A673 (cell line): ENCODE measurements at regions not wholly inside any gene's neighbourhood (a gene's known extent, or its start where the extent isn't known, plus 50 kb on each side); places are given as distances from the start of the nearest gene placed in this dataset.
A peak's percentile ranks its signal among the peaks of the same experiment; 100 is the strongest.

ENCODE experiments used
- BruUV-seq: library from RNA; stranded (reverse); fragments of 400-500 nt; replicated peaks from 2 replicates; lab custom pipeline; 2021; lab: Mats Ljungman, UMichigan
- CTCF ChIA-PET: fragments of 300-600 bp; sonication (Branson Sonifier 250); formaldehyde crosslinking; loops from one replicate; lab custom pipeline; 2022; ENCODE audit warnings: antibody characterized with exemption; lab: Charles Lee
- POLR2A ChIA-PET: fragments of 300-600 bp; sonication (Branson Sonifier 250); formaldehyde crosslinking; loops from one replicate; lab custom pipeline; 2022; ENCODE audit warnings: antibody characterized with exemption; ENCODE audit not compliant: low non-redundant PET; lab: Charles Lee
- DNase-seq: peaks from one replicate; pipeline ENCODE4 v3.0.0-alpha.2; 2015; ENCODE audit warnings: low spot score
- H3K27ac ChIP-seq: fragments of 200-600 bp; sonication (generic); 2 replicates; pipeline ENCODE4 v1.5.1; 2016; ENCODE audit warnings: mixed run types, low read depth, mild to moderate bottlenecking, mixed read lengths, antibody characterized with exemption, low read length; ENCODE audit not compliant: poor library complexity, severe bottlenecking
- H3K27me3 ChIP-seq: fragments of 200-600 bp; sonication (generic); replicated peaks from 2 replicates; pipeline ENCODE4 v1.6.1; 2017; ENCODE audit warnings: mixed run types, low read depth, mild to moderate bottlenecking, mixed read lengths, antibody characterized with exemption, low read length; ENCODE audit not compliant: insufficient read depth, poor library complexity
- H3K36me3 ChIP-seq: fragments of 200-600 bp; sonication (generic); 2 replicates; pipeline ENCODE4 v1.6.1; 2016; ENCODE audit warnings: mixed run types, mild to moderate bottlenecking, mixed read lengths, antibody characterized with exemption, low read length; ENCODE audit not compliant: insufficient read depth, poor library complexity, severe bottlenecking
- H3K4me1 ChIP-seq: fragments of 200-600 bp; sonication (generic); 2 replicates; pipeline ENCODE4 v1.6.1; 2017; ENCODE audit warnings: mixed run types, mild to moderate bottlenecking, mixed read lengths, antibody characterized with exemption, low read length; ENCODE audit not compliant: insufficient read depth, poor library complexity, severe bottlenecking
- H3K4me3 ChIP-seq: fragments of 200-600 bp; sonication (generic); 2 replicates; pipeline ENCODE4 v1.5.1; 2016; ENCODE audit warnings: low read depth, mixed run types, mild to moderate bottlenecking, mixed read lengths, low read length; ENCODE audit not compliant: poor library complexity, severe bottlenecking
- H3K9me3 ChIP-seq: fragments of 200-600 bp; sonication (generic); 2 replicates; pipeline ENCODE4 v1.6.1; 2016; ENCODE audit warnings: mixed run types, low read depth, mild to moderate bottlenecking, mixed read lengths, antibody characterized with exemption, low read length; ENCODE audit not compliant: poor library complexity, severe bottlenecking
- EZH2 ChIP-seq: fragments of 200-600 bp; sonication (generic); IDR thresholded peaks from 2 replicates; pipeline ENCODE4 v1.6.1; 2017; ENCODE audit warnings: borderline replicate concordance, low read depth, mild to moderate bottlenecking, mixed read lengths, antibody characterized with exemption, low read length; ENCODE audit not compliant: poor library complexity, severe bottlenecking
- intact Hi-C: fragments of 100-400 bp; cut with micrococcal nuclease; formaldehyde crosslinking; loops from one replicate; pipeline ENCODE4 v1.10.0; 2022; ENCODE audit not compliant: unreplicated experiment
- TF ChIP-seq, protein P1 (sequence below): fragments of 300-800, 200-600 bp; sonication (generic); conservative IDR thresholded peaks from 2 replicates; pipeline ENCODE4 v1.5.1; 2017; ENCODE audit warnings: low read depth, mild to moderate bottlenecking, antibody characterized with exemption, low read length, moderate library complexity, mixed read lengths

GRCh38 chr4:156596026-156596425, 375.6 kb downstream of the PDGFC start:
- H3K27me3 ChIP-seq, result no peaks in the 10 kb centered on the region
- ChIA-PET POLR2A (no interaction called here), CTCF (no interaction called here)
- no peak overlapping the region for H3K27ac ChIP-seq
- DNase-seq, result peak; percentile 30
- no peak overlapping the region for H3K4me3 ChIP-seq
- H3K4me1 ChIP-seq, result peaks cover 52% of the 10 kb centered on the region
- intact Hi-C loops, result loop anchor here (5.0 to 10.0 kb wide), 4 partner anchors 371 to 576 kb away; no protein-coding TSS in a partner anchor
- no peaks in the 10 kb centered on the region for H3K9me3 ChIP-seq
- no peaks in the 10 kb centered on the region for H3K36me3 ChIP-seq
- no TSS peak for BruUV-seq
- TF ChIP-seq EZH2, result no peak
- TF ChIP-seq, protein P1, sequence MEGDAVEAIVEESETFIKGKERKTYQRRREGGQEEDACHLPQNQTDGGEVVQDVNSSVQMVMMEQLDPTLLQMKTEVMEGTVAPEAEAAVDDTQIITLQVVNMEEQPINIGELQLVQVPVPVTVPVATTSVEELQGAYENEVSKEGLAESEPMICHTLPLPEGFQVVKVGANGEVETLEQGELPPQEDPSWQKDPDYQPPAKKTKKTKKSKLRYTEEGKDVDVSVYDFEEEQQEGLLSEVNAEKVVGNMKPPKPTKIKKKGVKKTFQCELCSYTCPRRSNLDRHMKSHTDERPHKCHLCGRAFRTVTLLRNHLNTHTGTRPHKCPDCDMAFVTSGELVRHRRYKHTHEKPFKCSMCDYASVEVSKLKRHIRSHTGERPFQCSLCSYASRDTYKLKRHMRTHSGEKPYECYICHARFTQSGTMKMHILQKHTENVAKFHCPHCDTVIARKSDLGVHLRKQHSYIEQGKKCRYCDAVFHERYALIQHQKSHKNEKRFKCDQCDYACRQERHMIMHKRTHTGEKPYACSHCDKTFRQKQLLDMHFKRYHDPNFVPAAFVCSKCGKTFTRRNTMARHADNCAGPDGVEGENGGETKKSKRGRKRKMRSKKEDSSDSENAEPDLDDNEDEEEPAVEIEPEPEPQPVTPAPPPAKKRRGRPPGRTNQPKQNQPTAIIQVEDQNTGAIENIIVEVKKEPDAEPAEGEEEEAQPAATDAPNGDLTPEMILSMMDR, result peak; percentile 33; the same call in 1 of the 2 replicates

DNA sequence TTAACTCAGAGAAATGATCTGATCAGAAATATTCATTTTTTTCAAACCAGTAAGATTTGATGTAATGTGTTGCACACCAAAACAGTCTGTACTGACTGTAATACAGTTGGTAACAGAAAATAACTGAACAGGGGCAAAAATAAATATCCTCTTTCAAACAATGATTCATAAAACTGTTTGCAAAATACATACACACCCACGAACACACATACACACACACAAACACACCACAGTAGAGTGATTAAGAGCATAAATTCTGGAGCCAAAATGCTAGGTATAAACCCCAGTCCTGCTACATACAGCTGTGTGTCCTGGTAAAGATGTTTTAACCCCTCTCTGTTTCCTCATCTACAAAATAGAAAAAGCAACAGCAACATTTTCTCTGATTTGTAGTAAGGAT, 376.6 kb downstream of the PDGFC start:
- Histone ChIP-seq H3K36me3 (no peaks in the 10 kb centered on the region), H3K9me3 (no peaks in the 10 kb centered on the region), H3K4me3 (no peak overlapping the region), H3K27me3 (no peaks in the 10 kb centered on the region), H3K4me1 (peaks cover 52% of the 10 kb centered on the region), H3K27ac (no peak overlapping the region)
- TF ChIP-seq, protein P1, result no peak
- TF ChIP-seq EZH2, result no peak
- ChIA-PET CTCF (no interaction called here), POLR2A (no interaction called here)
- intact Hi-C loops, result loop anchor here (5.0 to 10.0 kb wide), 4 partner anchors 372 to 577 kb away; no protein-coding TSS in a partner anchor
- DNase-seq, result no peak
- BruUV-seq, result no TSS peak

DNA sequence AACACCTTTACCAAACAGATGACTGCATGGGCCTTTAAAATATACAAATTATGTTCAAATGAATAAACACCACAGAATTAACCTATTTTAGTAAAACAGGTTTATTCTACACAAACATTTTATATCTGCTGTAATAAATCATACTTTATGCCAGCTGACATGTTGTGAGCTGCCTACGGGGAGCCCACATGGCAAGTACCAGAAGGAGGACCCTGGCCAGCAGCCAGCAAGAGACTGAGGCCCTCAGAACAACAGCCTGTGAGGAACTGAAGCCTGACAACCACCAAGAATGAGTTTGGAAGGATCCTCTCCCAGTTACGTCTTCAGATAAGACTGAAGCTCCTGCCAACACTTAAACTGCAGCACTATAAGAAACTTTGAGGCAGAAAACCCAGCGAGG, 377.0 kb downstream of the PDGFC start:
- H3K4me1 ChIP-seq, result peaks cover 52% of the 10 kb centered on the region
- intact Hi-C loops, result loop anchor here (5.0 to 10.0 kb wide), 4 partner anchors 373 to 578 kb away; no protein-coding TSS in a partner anchor
- POLR2A ChIA-PET, result no interaction called here
- CTCF ChIA-PET, result no interaction called here
- DNase-seq, result peak; percentile 77
- BruUV-seq, result no TSS peak
- no peak overlapping the region for H3K4me3 ChIP-seq
- no peaks in the 10 kb centered on the region for H3K36me3 ChIP-seq
- TF ChIP-seq EZH2, result no peak
- TF ChIP-seq, protein P1, result no peak
- no peak overlapping the region for H3K27ac ChIP-seq
- H3K9me3 ChIP-seq, result no peaks in the 10 kb centered on the region
- H3K27me3 ChIP-seq, result no peaks in the 10 kb centered on the region
